HepG2 (cell line): ENCODE measurements at regions not wholly inside any gene's neighbourhood (a gene's known extent, or its start where the extent isn't known, plus 50 kb on each side); places are given as distances from the start of the nearest gene placed in this dataset.
A peak's percentile ranks its signal among the peaks of the same experiment; 100 is the strongest.

Source experiments
- BCL6 ChIP-seq: IDR thresholded peaks from 2 replicates; pipeline ENCODE4 v1.6.1; 2016; ENCODE audit warnings: missing genetic modification reagents, missing compliant biosample characterization
- FOXP1 ChIP-seq, 2 experiments: fragments of 450-650 bp in 1 of 2; IDR thresholded peaks; 2 replicates each; pipeline ENCODE4 v1.6.1; 2017 to 2018; ENCODE audit warnings: antibody characterized with exemption in 1 of 2
- KDM5A ChIP-seq: fragments of 200-600 bp; sonication (generic); IDR thresholded peaks from 2 replicates; pipeline ENCODE4 v1.7.0; 2018; ENCODE audit warnings: antibody characterized with exemption, mild to moderate bottlenecking, low read length, borderline replicate concordance
- POLR2A ChIP-seq, 2 experiments: IDR thresholded peaks; 2 replicates each; pipeline ENCODE4 v1.6.1; 2011; ENCODE audit warnings: low read depth in 2 of 2, low read length in 2 of 2, mild to moderate bottlenecking in 1 of 2, moderate library complexity in 1 of 2; ENCODE audit not compliant: insufficient read depth in 1 of 2
- POLR2AphosphoS5 ChIP-seq: IDR thresholded peaks from 2 replicates; pipeline ENCODE4 v1.6.1; 2012; ENCODE audit warnings: low read depth, low read length
- SMARCE1 ChIP-seq: fragments of 450-650 bp; IDR thresholded peaks from 2 replicates; pipeline ENCODE4 v1.6.1; 2017; ENCODE audit warnings: borderline replicate concordance
- ZNF354B ChIP-seq: sonication (generic); formaldehyde crosslinking; IDR thresholded peaks from 2 replicates; pipeline ENCODE4 v1.8.0; 2022; ENCODE audit warnings: mild to moderate bottlenecking, missing genetic modification reagents
- ZNF589 ChIP-seq: sonication (generic); formaldehyde crosslinking; conservative IDR thresholded peaks from 2 replicates; pipeline ENCODE4 v1.8.0; 2022; ENCODE audit warnings: mild to moderate bottlenecking, moderate library complexity, missing genetic modification reagents
- ZNF619 ChIP-seq: sonication (generic); formaldehyde crosslinking; IDR thresholded peaks from 2 replicates; pipeline ENCODE4 v1.4.0; 2020; ENCODE audit warnings: mild to moderate bottlenecking, missing genetic modification reagents
- ZNF678 ChIP-seq: sonication (generic); formaldehyde crosslinking; IDR thresholded peaks from 2 replicates; pipeline ENCODE4 v1.4.0; 2020; ENCODE audit warnings: mild to moderate bottlenecking, missing genetic modification reagents
- TF ChIP-seq, protein P1 (sequence below): sonication (generic); formaldehyde crosslinking; IDR thresholded peaks from 2 replicates; pipeline ENCODE4 v1.5.0; 2020; ENCODE audit warnings: mild to moderate bottlenecking, missing genetic modification reagents, moderate library complexity
- TF ChIP-seq, protein P2 (sequence below): sonication (generic); formaldehyde crosslinking; IDR thresholded peaks from 2 replicates; pipeline ENCODE4 v1.9.0; 2022; ENCODE audit warnings: missing genetic modification reagents, mild to moderate bottlenecking, borderline replicate concordance
- TF ChIP-seq, protein P3 (sequence below): sonication (generic); formaldehyde crosslinking; IDR thresholded peaks from 2 replicates; pipeline ENCODE4 v1.8.0; 2022; ENCODE audit warnings: mild to moderate bottlenecking, missing genetic modification reagents; ENCODE audit not compliant: insufficient replicate concordance
- TF ChIP-seq, protein P4 (sequence below): sonication (generic); formaldehyde crosslinking; IDR thresholded peaks from 2 replicates; pipeline ENCODE4 v1.5.1; 2020; ENCODE audit warnings: missing genetic modification reagents, mild to moderate bottlenecking, borderline replicate concordance

DNA sequence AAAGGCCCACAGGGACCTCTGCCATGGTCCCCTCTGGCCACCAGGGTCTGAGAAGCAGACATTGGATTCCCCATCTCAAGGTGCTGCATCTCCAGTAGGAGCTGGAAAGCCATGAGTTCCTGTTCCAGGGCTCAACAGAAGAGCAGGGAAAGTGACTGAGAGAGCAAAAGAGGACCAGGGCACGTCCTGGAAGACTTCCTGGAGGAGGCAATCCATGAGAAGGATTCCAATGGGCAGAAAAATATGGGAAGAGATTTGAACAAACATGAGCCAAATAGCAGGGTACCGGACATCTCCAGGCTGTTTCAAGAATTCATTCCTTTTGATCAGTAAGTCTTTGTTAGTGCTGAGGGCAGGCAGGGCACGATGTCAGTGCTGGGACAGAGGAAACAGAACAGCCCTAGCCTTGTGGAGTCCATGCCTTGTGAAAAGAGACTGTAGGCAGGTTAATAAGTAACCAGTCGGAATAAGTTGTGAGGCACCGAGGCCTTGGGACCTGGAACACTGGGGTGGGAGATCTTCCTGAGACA is 72.8 kb upstream of the TWIST2 start:
- TF ChIP-seq POLR2A (IDR thresholded peaks at IDR 0.05; ENCODE audit: insufficient read depth in 1 of 2, low read depth in 2 of 2, low read length in 2 of 2) (no peak), FOXP1 (IDR thresholded peaks at IDR 0.05) (no peak), FOXP1 (CRISPR knock-in tag; IDR thresholded peaks at IDR 0.05) (no peak), POLR2AphosphoS5 (no peak), ZNF619 (CRISPR knock-in tag) (no peak), ZNF589 (CRISPR knock-in tag) (no peak), BCL6 (CRISPR knock-in tag) (0 out of 2 replicates have a peak, but pooled peaks have one; percentile 13), ZNF354B (no peak), SMARCE1 (no peak), KDM5A (no peak), ZNF678 (CRISPR knock-in tag) (no peak)
- TF ChIP-seq, protein P1, sequence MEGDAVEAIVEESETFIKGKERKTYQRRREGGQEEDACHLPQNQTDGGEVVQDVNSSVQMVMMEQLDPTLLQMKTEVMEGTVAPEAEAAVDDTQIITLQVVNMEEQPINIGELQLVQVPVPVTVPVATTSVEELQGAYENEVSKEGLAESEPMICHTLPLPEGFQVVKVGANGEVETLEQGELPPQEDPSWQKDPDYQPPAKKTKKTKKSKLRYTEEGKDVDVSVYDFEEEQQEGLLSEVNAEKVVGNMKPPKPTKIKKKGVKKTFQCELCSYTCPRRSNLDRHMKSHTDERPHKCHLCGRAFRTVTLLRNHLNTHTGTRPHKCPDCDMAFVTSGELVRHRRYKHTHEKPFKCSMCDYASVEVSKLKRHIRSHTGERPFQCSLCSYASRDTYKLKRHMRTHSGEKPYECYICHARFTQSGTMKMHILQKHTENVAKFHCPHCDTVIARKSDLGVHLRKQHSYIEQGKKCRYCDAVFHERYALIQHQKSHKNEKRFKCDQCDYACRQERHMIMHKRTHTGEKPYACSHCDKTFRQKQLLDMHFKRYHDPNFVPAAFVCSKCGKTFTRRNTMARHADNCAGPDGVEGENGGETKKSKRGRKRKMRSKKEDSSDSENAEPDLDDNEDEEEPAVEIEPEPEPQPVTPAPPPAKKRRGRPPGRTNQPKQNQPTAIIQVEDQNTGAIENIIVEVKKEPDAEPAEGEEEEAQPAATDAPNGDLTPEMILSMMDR (CRISPR knock-in tag) = no peak
- TF ChIP-seq, protein P2, sequence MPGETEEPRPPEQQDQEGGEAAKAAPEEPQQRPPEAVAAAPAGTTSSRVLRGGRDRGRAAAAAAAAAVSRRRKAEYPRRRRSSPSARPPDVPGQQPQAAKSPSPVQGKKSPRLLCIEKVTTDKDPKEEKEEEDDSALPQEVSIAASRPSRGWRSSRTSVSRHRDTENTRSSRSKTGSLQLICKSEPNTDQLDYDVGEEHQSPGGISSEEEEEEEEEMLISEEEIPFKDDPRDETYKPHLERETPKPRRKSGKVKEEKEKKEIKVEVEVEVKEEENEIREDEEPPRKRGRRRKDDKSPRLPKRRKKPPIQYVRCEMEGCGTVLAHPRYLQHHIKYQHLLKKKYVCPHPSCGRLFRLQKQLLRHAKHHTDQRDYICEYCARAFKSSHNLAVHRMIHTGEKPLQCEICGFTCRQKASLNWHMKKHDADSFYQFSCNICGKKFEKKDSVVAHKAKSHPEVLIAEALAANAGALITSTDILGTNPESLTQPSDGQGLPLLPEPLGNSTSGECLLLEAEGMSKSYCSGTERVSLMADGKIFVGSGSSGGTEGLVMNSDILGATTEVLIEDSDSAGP (CRISPR knock-in tag) = no peak
- TF ChIP-seq, protein P3, sequence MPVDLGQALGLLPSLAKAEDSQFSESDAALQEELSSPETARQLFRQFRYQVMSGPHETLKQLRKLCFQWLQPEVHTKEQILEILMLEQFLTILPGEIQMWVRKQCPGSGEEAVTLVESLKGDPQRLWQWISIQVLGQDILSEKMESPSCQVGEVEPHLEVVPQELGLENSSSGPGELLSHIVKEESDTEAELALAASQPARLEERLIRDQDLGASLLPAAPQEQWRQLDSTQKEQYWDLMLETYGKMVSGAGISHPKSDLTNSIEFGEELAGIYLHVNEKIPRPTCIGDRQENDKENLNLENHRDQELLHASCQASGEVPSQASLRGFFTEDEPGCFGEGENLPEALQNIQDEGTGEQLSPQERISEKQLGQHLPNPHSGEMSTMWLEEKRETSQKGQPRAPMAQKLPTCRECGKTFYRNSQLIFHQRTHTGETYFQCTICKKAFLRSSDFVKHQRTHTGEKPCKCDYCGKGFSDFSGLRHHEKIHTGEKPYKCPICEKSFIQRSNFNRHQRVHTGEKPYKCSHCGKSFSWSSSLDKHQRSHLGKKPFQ = no peak
- TF ChIP-seq, protein P4, sequence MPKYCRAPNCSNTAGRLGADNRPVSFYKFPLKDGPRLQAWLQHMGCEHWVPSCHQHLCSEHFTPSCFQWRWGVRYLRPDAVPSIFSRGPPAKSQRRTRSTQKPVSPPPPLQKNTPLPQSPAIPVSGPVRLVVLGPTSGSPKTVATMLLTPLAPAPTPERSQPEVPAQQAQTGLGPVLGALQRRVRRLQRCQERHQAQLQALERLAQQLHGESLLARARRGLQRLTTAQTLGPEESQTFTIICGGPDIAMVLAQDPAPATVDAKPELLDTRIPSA (CRISPR knock-in tag) = no peak
